Transverse colon (tissue), 3 donors: ENCODE measurements at regions not wholly inside any gene's neighbourhood (a gene's known extent, or its start where the extent isn't known, plus 50 kb on each side); places are given as distances from the start of the nearest gene placed in this dataset.

Experiments
- POLR2A ChIP-seq: fragments of 450-650 bp; IDR thresholded peaks from one replicate; pipeline ENCODE4 v1.6.1; 2016; ENCODE audit warnings: antibody characterized with exemption, mild to moderate bottlenecking, moderate library complexity
- TF ChIP-seq, protein P1 (sequence below), 5 experiments: fragments of 200-600 bp in 3 of 5; fragments of 450-650 bp in 2 of 5; sonication (generic) in 3 of 5; IDR thresholded peaks; 1 replicate in 2 of 5; 2 replicates in 3 of 5; pipeline ENCODE4 v1.5.1; 2016 to 2017; ENCODE audit warnings: antibody characterized with exemption in 5 of 5, inconsistent platforms in 3 of 5, mild to moderate bottlenecking in 2 of 5, moderate library complexity in 1 of 5

- TF ChIP-seq, protein P1, sequence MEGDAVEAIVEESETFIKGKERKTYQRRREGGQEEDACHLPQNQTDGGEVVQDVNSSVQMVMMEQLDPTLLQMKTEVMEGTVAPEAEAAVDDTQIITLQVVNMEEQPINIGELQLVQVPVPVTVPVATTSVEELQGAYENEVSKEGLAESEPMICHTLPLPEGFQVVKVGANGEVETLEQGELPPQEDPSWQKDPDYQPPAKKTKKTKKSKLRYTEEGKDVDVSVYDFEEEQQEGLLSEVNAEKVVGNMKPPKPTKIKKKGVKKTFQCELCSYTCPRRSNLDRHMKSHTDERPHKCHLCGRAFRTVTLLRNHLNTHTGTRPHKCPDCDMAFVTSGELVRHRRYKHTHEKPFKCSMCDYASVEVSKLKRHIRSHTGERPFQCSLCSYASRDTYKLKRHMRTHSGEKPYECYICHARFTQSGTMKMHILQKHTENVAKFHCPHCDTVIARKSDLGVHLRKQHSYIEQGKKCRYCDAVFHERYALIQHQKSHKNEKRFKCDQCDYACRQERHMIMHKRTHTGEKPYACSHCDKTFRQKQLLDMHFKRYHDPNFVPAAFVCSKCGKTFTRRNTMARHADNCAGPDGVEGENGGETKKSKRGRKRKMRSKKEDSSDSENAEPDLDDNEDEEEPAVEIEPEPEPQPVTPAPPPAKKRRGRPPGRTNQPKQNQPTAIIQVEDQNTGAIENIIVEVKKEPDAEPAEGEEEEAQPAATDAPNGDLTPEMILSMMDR (IDR thresholded peaks at IDR 0.05): no peak
- TF ChIP-seq POLR2A: no peak
Observed at GRCh38 chrX:34371754-34372153, 239.6 kb upstream of the FAM47A start.
